Neuron (in vitro differentiated cells): ENCODE measurements at regions not wholly inside any gene's neighbourhood (a gene's known extent, or its start where the extent isn't known, plus 50 kb on each side); places are given as distances from the start of the nearest gene placed in this dataset.
"Not testable (repeated sequence)": the region's sequence is repeated elsewhere in the genome, so short reads cannot be mapped to it uniquely, and the experiment has no call there.

ENCODE experiments used
- H2AFZ ChIP-seq: one replicate; pipeline ENCODE4 v1.6.1; 2013; ENCODE audit warnings: low read depth, mild to moderate bottlenecking, inconsistent platforms, low read length, moderate library complexity
- H3K27me3 ChIP-seq: one replicate; pipeline ENCODE4 v1.6.1; 2013; ENCODE audit warnings: low read length; ENCODE audit not compliant: insufficient read depth
- H3K36me3 ChIP-seq: one replicate; pipeline ENCODE4 v1.6.1; 2013; ENCODE audit warnings: low read length; ENCODE audit not compliant: insufficient read depth
- H3K4me1 ChIP-seq: one replicate; pipeline ENCODE4 v1.6.1; 2013; ENCODE audit warnings: low read length; ENCODE audit not compliant: insufficient read depth
- H3K4me3 ChIP-seq: 2 replicates; pipeline ENCODE4 v1.5.1; 2013; ENCODE audit warnings: mild to moderate bottlenecking, low read length, moderate library complexity
- H3K9me3 ChIP-seq: one replicate; pipeline ENCODE4 v1.6.1; 2013; ENCODE audit warnings: low read length

- no peaks in the 10 kb centered on the region for H3K9me3 ChIP-seq
- no peaks in the 10 kb centered on the region for H3K27me3 ChIP-seq
- H3K4me3 ChIP-seq = no peak overlapping the region
- no peaks in the 10 kb centered on the region for H3K4me1 ChIP-seq
- no peak overlapping the region for H2AFZ ChIP-seq
- no peaks in the 10 kb centered on the region for H3K36me3 ChIP-seq
Observed at GRCh38 chr15:38810686-38811085, 246.1 kb upstream of the RASGRP1 start.

GRCh38 chr15:38814254-38814653 lies 249.6 kb upstream of the RASGRP1 start:
- H3K9me3 ChIP-seq, H3K27me3 ChIP-seq, H3K4me3 ChIP-seq, H3K36me3 ChIP-seq, H2AFZ ChIP-seq, H3K4me1 ChIP-seq: not testable (repeated sequence)

- H3K4me3 ChIP-seq = no peak overlapping the region
- H3K27me3 ChIP-seq = no peaks in the 10 kb centered on the region
- H3K9me3 ChIP-seq = no peaks in the 10 kb centered on the region
- H3K4me1 ChIP-seq = no peaks in the 10 kb centered on the region
- no peaks in the 10 kb centered on the region for H3K36me3 ChIP-seq
- no peak overlapping the region for H2AFZ ChIP-seq
Observed at GRCh38 chr15:38814891-38815290, 250.3 kb upstream of the RASGRP1 start.

- Histone ChIP-seq H3K4me1 (no peaks in the 10 kb centered on the region), H3K4me3 (no peak overlapping the region), H2AFZ (no peak overlapping the region), H3K27me3 (no peaks in the 10 kb centered on the region), H3K9me3 (no peaks in the 10 kb centered on the region), H3K36me3 (no peaks in the 10 kb centered on the region)
Observed at GRCh38 chr15:38817427-38818156, 253.0 kb upstream of the RASGRP1 start.

GRCh38 chr15:38818157-38818790 lies 253.7 kb upstream of the RASGRP1 start:
- no peak overlapping the region for H2AFZ ChIP-seq
- H3K4me3 ChIP-seq = no peak overlapping the region
- H3K4me1 ChIP-seq = no peaks in the 10 kb centered on the region
- H3K9me3 ChIP-seq = no peaks in the 10 kb centered on the region
- H3K36me3 ChIP-seq = no peaks in the 10 kb centered on the region
- no peaks in the 10 kb centered on the region for H3K27me3 ChIP-seq

- no peaks in the 10 kb centered on the region for H3K36me3 ChIP-seq
- no peak overlapping the region for H3K4me3 ChIP-seq
- H2AFZ ChIP-seq = no peak overlapping the region
- H3K4me1 ChIP-seq = no peaks in the 10 kb centered on the region
- H3K27me3 ChIP-seq = no peaks in the 10 kb centered on the region
- no peaks in the 10 kb centered on the region for H3K9me3 ChIP-seq
Observed at GRCh38 chr15:38819387-38819950, 254.9 kb upstream of the RASGRP1 start.

GRCh38 chr15:38823263-38823662 lies 258.6 kb upstream of the RASGRP1 start:
- no peaks in the 10 kb centered on the region for H3K36me3 ChIP-seq
- H2AFZ ChIP-seq = no peak overlapping the region
- no peaks in the 10 kb centered on the region for H3K27me3 ChIP-seq
- H3K9me3 ChIP-seq = no peaks in the 10 kb centered on the region
- H3K4me1 ChIP-seq = no peaks in the 10 kb centered on the region
- no peak overlapping the region for H3K4me3 ChIP-seq

GRCh38 chr15:38824719-38825118 lies 260.1 kb upstream of the RASGRP1 start:
- Histone ChIP-seq H3K27me3 (no peaks in the 10 kb centered on the region), H3K4me1 (no peaks in the 10 kb centered on the region), H3K4me3 (no peak overlapping the region), H2AFZ (no peak overlapping the region), H3K9me3 (no peaks in the 10 kb centered on the region), H3K36me3 (no peaks in the 10 kb centered on the region)

- no peak overlapping the region for H3K4me3 ChIP-seq
- H3K4me1 ChIP-seq = no peaks in the 10 kb centered on the region
- H3K9me3 ChIP-seq = no peaks in the 10 kb centered on the region
- no peaks in the 10 kb centered on the region for H3K36me3 ChIP-seq
- H2AFZ ChIP-seq = no peak overlapping the region
- H3K27me3 ChIP-seq = no peaks in the 10 kb centered on the region
Observed at GRCh38 chr15:38826880-38827279, 262.3 kb upstream of the RASGRP1 start.

- Histone ChIP-seq H3K27me3 (no peaks in the 10 kb centered on the region), H3K4me3 (no peak overlapping the region), H2AFZ (no peak overlapping the region), H3K36me3 (no peaks in the 10 kb centered on the region), H3K9me3 (no peaks in the 10 kb centered on the region), H3K4me1 (no peaks in the 10 kb centered on the region)
Observed at GRCh38 chr15:38828031-38828532, 263.5 kb upstream of the RASGRP1 start.

GRCh38 chr15:38829086-38829485 lies 264.5 kb upstream of the RASGRP1 start:
- H3K27me3 ChIP-seq = no peaks in the 10 kb centered on the region
- no peaks in the 10 kb centered on the region for H3K9me3 ChIP-seq
- no peaks in the 10 kb centered on the region for H3K4me1 ChIP-seq
- H3K36me3 ChIP-seq = no peaks in the 10 kb centered on the region
- H2AFZ ChIP-seq = no peak overlapping the region
- H3K4me3 ChIP-seq = no peak overlapping the region

GRCh38 chr15:38842226-38842625 lies 277.6 kb upstream of the RASGRP1 start:
- H3K4me1 ChIP-seq = no peaks in the 10 kb centered on the region
- H3K36me3 ChIP-seq = no peaks in the 10 kb centered on the region
- H3K9me3 ChIP-seq = no peaks in the 10 kb centered on the region

GRCh38 chr15:38843051-38843501 lies 278.5 kb upstream of the RASGRP1 start:
- H3K36me3 ChIP-seq = no peaks in the 10 kb centered on the region
- no peaks in the 10 kb centered on the region for H3K27me3 ChIP-seq
- no peaks in the 10 kb centered on the region for H3K9me3 ChIP-seq
- H3K4me1 ChIP-seq = no peaks in the 10 kb centered on the region
- no peak overlapping the region for H3K4me3 ChIP-seq
- H2AFZ ChIP-seq = no peak overlapping the region

More at GRCh38 chr15:38842226-38842625, 277.6 kb upstream of the RASGRP1 start:
- H2AFZ ChIP-seq = no peak overlapping the region
- no peaks in the 10 kb centered on the region for H3K27me3 ChIP-seq
- no peak overlapping the region for H3K4me3 ChIP-seq
